Osteocyte (in vitro differentiated cells): ENCODE measurements at regions not wholly inside any gene's neighbourhood (a gene's known extent, or its start where the extent isn't known, plus 50 kb on each side); places are given as distances from the start of the nearest gene placed in this dataset.

Experiments
- DNase-seq: peaks from one replicate; pipeline ENCODE4 v3.0.0; 2021; ENCODE audit warnings: mixed read lengths; ENCODE audit not compliant: unreplicated experiment; ENCODE audit errors: extremely low spot score
- H3K27ac Mint-ChIP-seq: one replicate; pipeline ENCODE4 v1.8.0; 2021; ENCODE audit warnings: mild to moderate bottlenecking, mixed read lengths; ENCODE audit not compliant: unreplicated experiment
- H3K27me3 Mint-ChIP-seq: one replicate; pipeline ENCODE4 v1.8.0; 2021; ENCODE audit warnings: mixed read lengths; ENCODE audit not compliant: unreplicated experiment
- H3K36me3 Mint-ChIP-seq: one replicate; pipeline ENCODE4 v1.8.0; 2021; ENCODE audit warnings: mixed read lengths; ENCODE audit not compliant: unreplicated experiment
- H3K4me1 Mint-ChIP-seq: one replicate; pipeline ENCODE4 v1.8.0; 2021; ENCODE audit warnings: mixed read lengths; ENCODE audit not compliant: unreplicated experiment
- H3K4me3 Mint-ChIP-seq: one replicate; pipeline ENCODE4 v1.8.0; 2021; ENCODE audit warnings: mild to moderate bottlenecking, moderate library complexity, mixed read lengths; ENCODE audit not compliant: unreplicated experiment
- H3K9me3 Mint-ChIP-seq: one replicate; pipeline ENCODE4 v1.8.0; 2021; ENCODE audit warnings: mixed read lengths; ENCODE audit not compliant: unreplicated experiment
- TF ChIP-seq, protein P1 (sequence below): fragments of 200-600 bp; sonication (generic); IDR thresholded peaks from 2 replicates; pipeline ENCODE4 v1.5.0; 2021; ENCODE audit warnings: antibody characterized with exemption, mild to moderate bottlenecking, moderate library complexity

DNA sequence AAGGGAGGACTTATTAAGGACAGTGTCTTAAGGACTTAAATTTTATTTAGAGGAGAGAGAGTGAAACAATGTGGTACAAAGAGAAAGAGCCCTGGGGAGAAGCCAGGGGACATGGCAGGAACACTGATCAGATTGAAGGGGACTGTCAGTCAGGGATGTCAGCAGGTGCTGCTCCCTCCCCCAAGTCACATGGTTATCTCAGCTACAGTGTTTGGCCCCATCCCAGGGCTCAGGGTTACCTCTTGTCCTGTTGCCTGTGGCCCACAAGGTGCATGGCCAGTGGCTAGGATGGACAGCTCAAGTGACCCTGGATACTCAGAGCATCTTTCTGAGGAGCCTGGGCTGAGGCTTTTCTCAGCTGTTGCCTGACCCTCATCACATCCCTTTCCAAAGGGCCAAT lies 325.9 kb upstream of the PODXL start:
- Mint-ChIP-seq H3K4me1 (no peaks in the 10 kb centered on the region), H3K36me3 (peaks cover 9% of the 10 kb centered on the region), H3K27ac (no peak overlapping the region), H3K9me3 (peaks cover 22% of the 10 kb centered on the region), H3K27me3 (no peaks in the 10 kb centered on the region), H3K4me3 (no peak overlapping the region)
- TF ChIP-seq, protein P1, sequence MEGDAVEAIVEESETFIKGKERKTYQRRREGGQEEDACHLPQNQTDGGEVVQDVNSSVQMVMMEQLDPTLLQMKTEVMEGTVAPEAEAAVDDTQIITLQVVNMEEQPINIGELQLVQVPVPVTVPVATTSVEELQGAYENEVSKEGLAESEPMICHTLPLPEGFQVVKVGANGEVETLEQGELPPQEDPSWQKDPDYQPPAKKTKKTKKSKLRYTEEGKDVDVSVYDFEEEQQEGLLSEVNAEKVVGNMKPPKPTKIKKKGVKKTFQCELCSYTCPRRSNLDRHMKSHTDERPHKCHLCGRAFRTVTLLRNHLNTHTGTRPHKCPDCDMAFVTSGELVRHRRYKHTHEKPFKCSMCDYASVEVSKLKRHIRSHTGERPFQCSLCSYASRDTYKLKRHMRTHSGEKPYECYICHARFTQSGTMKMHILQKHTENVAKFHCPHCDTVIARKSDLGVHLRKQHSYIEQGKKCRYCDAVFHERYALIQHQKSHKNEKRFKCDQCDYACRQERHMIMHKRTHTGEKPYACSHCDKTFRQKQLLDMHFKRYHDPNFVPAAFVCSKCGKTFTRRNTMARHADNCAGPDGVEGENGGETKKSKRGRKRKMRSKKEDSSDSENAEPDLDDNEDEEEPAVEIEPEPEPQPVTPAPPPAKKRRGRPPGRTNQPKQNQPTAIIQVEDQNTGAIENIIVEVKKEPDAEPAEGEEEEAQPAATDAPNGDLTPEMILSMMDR, result no peak
- DNase-seq, result no peak

DNA sequence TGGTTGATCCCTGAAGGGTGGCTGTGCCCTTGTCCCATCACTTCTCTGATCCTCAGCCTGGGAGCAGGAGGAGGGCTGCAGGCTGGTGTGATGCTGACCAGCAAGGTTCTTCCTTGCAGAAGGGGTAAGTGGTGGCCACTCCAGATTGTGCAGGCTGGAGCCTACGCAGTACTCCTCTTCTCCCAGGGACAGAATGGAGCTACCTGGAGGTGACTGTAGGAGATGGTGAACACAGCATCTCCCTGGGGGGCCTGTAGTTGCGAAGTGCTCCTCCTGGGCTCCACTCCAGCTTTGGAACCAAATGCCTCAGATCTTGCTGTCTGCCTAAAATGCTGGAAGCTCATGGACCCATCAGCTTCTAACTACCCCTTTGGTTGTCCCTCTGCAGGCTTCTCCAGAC lies 323.6 kb upstream of the PODXL start:
- no peak overlapping the region for H3K27ac Mint-ChIP-seq
- no peaks in the 10 kb centered on the region for H3K4me1 Mint-ChIP-seq
- H3K4me3 Mint-ChIP-seq, result no peak overlapping the region
- DNase-seq, result no peak
- H3K36me3 Mint-ChIP-seq, result no peaks in the 10 kb centered on the region
- TF ChIP-seq, protein P1, result no peak
- H3K9me3 Mint-ChIP-seq, result peaks cover 1% of the 10 kb centered on the region
- peaks cover 4% of the 10 kb centered on the region for H3K27me3 Mint-ChIP-seq

DNA sequence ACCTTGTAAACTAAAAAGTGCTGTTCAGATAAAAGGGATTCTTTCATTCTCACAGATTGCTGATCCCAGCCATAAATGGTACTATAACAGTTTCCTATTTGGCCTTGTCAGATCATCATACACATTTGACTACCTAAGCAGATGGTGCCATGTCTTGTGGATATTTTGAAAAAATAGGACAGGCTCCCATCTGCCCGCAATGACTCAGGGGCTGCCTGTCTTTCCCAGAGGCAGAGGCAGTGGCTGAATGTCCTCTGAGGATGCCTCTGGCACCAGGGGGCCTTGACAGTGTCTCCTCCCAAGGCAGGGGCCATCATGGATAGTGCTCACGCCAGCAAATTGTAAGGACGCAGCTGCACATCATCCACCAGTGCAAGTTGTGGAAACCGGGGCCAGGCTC lies 323.0 kb upstream of the PODXL start:
- Mint-ChIP-seq H3K9me3 (no peaks in the 10 kb centered on the region), H3K4me1 (no peaks in the 10 kb centered on the region), H3K4me3 (no peak overlapping the region), H3K27ac (no peak overlapping the region), H3K27me3 (peaks cover 9% of the 10 kb centered on the region), H3K36me3 (no peaks in the 10 kb centered on the region)
- TF ChIP-seq, protein P1, result no peak
- no peak for DNase-seq

DNA sequence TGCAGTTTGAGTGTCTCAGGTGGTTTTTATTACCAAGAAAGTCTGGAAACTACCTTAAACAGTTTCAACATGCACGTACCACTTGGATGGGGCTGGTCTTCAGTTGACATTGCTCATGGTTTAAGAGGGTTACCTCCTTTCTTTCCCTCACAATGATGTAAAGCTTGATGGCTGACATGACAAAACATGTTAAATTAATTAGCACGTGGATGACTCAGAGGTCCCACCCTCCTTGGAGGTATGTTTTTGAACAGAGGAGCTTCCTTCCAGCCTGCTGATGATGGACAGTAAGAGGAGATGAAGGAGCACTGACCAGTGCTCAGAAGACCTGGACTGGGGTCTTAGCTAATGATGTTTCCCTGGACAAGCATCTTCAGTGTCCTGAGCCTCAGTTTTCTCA lies 322.3 kb upstream of the PODXL start:
- H3K27ac Mint-ChIP-seq, result no peak overlapping the region
- H3K27me3 Mint-ChIP-seq, result peaks cover 15% of the 10 kb centered on the region
- H3K4me3 Mint-ChIP-seq, result no peak overlapping the region
- H3K9me3 Mint-ChIP-seq, result no peaks in the 10 kb centered on the region
- no peak for DNase-seq
- TF ChIP-seq, protein P1, result no peak
- H3K4me1 Mint-ChIP-seq, result no peaks in the 10 kb centered on the region
- no peaks in the 10 kb centered on the region for H3K36me3 Mint-ChIP-seq

DNA sequence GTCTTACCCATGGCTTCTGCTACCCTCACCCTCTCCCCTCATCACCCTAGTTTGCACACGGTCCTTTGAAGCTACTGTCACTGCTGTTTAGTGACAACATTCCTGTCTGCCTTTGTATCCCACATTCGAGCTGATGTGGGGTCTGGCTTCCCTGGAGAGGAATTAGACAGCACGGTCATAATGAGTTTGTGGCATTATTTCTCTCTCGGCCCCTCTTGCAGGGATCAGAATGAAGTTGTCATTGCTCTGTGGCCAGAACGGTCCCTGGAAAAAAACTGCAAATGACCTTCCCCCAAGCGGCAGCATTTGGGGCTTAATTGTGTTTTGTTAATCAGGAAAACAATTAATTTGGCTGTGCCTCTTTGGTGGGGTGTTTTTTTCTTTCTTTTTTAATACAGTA lies 317.2 kb upstream of the PODXL start:
- H3K9me3 Mint-ChIP-seq, result no peaks in the 10 kb centered on the region
- H3K36me3 Mint-ChIP-seq, result no peaks in the 10 kb centered on the region
- no peak for DNase-seq
- H3K4me1 Mint-ChIP-seq, result no peaks in the 10 kb centered on the region
- H3K27ac Mint-ChIP-seq, result no peak overlapping the region
- TF ChIP-seq, protein P1, result no peak
- peaks cover 31% of the 10 kb centered on the region for H3K27me3 Mint-ChIP-seq
- no peak overlapping the region for H3K4me3 Mint-ChIP-seq
